GM21825 (cell line): ENCODE measurements at regions not wholly inside any gene's neighbourhood (a gene's known extent, or its start where the extent isn't known, plus 50 kb on each side); places are given as distances from the start of the nearest gene placed in this dataset.

ENCODE experiments used
- ATAC-seq: cut with Tn5 transposase; IDR thresholded peaks from one replicate; pipeline ENCODE4 v1.9.1; 2021; ENCODE audit warnings: mild to moderate bottlenecking, moderate library complexity; ENCODE audit not compliant: unreplicated experiment

DNA sequence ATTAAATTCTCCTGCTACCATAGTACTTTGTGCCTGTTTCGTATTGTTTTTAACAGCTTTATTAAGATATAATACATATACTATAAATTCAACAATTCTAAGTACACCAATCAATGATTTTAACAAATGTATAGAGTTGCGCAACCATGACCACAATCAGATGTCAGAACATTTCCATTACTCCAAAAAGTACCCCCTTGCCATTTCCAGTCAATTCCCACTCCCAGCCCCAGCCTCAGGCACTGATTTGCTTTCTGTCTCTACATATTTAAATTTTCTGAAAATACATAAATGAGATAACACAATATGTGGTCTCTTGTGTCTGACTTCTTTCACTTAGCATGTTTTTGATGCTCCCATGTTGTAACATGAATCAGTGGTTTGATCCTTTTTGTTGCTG lies 193.9 kb downstream of the FIGN start:
- ATAC-seq: no peak

DNA sequence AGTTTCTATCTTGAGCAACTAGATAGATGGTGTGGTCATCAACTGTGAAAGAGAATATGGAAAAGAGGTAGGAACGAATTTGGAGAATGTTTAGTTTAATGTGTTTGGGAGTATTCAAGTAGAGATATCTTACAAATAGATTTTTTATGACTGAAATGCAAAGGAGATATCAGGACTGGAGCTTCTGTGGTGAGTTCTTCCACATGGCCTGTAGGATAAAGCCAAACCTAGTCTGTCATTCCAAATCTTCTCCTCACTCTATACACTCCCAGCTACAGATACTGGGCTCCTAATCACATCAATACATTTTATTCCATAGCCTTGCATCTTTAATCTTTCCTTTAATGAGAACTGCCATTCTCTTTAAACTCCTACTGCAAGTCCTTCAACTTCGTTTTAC lies 194.3 kb downstream of the FIGN start:
- no peak for ATAC-seq

- no peak for ATAC-seq
These were observed 207.1 kb downstream of the FIGN start for GRCh38 chr2:163528640-163529217.

DNA sequence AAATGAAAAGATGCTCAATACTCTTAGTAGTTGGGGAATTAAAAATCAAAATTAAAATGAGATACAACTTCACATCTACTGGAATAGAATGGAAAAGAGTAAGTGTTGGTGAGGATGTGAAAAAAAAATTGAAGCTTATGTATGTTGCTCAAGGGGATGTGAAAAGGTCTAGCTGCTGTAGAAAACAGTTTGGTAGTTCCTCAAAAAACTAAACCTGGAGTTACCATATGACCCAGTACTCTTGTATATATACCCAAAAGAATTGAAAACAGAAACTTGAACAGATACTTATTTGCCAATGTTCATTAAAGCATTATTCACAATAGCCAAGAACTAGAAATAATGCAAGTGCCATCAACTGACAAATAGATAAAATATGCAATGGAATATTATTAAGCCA lies 208.4 kb downstream of the FIGN start:
- ATAC-seq: no peak

DNA sequence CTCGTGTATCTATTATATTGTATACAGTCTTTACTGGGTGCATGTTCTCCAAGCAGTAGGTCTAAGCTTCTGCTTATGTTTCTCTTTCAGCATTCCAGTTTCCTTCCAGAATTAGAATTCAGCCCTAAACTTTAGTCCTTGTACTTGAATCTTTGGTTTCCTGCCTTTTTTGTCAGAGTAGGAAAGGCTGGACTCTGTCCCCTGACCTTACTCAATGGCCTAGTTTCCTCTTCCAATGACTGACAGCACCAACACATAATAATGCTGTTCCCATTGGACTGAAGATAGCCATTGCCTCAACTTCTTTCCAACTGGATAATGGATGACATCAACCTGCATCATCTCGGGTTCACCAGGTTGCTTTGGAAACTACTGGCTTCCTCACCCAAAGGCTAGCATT lies 217.0 kb downstream of the FIGN start:
- ATAC-seq: no peak

DNA sequence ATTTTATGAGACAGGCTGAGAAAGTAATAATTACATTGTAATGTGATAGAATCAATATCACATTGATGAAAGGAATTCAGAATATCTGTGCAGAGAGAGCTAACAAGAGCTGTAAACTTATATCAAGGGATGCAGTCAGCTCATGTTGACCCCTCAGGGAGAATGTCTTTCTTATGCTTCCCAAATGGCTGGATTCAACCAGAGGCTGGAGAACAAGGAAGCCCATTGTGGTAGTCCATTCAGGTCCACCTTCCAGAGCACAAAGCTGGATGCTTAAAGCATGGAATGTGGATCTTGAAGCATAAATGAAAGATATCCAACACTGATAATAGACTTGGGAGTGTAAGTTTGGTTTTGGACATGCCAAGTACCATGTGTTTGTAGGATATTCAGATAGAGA lies 220.0 kb downstream of the FIGN start:
- no peak for ATAC-seq

DNA sequence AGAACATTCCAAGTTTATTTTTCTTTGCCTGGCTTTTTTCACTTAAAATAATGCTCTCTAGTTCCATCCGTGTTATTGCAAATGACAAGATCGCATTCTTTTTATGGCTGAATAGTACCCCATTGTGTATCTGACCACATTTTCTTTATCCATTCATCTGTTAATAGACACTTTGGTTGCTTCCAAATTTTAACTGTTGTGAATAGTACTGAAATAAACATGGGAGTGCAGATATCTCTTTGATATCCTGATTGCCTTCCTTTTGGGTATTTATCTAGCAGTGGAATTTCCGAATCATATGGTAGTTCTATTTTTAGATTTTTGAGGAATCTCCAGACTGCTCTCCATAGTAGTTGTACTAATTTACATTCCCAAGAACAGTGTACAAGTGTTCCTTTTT lies 230.5 kb downstream of the FIGN start:
- no peak for ATAC-seq

DNA sequence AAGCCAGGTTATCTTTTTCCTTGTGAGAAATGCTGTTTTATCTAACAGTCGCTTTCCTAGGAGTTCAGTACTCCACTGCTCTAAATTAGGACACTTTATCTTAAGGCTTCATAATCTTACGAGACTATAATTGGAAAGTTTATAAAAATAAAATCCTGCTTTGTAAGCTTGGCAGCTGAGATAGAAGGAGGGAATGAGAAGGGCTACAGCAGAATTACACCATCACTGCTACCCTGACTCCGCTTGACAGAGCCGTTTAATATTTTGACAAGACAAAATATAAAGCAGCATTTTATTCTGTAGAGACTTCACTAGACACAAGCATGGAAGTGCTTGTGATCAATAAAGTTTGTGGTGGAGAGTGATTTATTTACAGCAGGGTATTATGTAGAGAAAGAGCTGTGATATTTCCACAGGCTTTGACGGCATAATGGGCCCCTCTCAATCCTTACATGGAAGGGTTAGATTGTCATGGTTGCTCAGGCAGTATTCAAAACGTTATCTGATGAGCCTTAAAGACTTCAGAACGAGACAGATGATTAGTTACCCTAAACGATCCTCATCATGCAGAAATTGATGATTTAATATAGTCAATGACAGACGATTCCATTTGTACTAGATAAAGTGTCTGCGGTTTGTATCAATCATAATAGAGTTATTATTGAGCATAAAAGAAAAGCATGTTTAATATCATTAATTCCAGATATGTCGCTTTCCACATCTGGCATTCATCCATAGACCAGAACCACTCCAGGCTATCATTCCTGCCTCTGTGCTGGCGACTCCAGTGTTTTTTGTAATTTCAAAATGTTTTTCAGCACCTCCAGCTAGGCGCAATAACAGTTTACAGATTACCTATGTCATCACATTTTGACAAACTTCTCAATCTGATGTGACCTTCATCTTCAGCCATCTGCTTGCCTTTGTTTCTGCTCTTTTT lies 242.2 kb downstream of the FIGN start:
- no peak for ATAC-seq

DNA sequence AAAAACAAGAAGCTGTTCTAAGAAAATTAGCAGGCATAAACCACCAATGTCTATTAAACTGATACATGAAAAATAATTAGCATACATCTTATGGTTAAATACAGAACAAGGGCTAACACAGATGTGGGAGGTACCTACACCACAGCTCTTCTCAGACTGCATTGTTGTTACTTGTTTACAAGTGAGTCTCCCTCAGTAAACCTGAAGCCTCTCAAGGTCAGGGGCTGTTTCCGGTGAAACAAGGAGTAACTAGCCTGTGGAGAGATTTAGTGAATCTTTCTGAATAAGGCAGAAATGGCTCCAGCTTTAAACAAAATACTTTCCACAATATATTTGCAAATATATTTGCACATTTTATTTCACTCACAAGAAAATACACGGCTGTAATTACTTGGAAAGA lies 244.0 kb downstream of the FIGN start:
- ATAC-seq: no peak

- ATAC-seq: no peak
These were observed 245.5 kb downstream of the FIGN start for GRCh38 chr2:163490281-163490680.

DNA sequence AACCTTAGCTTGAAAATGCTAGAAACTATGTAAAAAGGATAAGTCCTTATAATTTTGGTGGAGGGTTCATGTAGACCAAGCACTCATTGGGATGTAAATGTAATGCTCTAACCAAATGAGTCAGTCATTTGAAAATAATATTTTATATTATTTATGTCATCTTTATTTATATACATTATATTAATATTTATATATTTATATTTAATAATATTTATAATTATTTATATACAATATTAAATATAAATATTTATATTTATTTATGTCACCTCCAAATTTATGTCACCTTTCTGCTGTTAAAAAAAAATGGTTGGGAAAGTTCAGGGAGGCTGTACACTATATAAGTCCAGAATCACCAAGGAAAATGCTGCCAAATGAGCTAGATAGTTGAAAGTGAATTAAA lies 254.3 kb downstream of the FIGN start:
- ATAC-seq: no peak

DNA sequence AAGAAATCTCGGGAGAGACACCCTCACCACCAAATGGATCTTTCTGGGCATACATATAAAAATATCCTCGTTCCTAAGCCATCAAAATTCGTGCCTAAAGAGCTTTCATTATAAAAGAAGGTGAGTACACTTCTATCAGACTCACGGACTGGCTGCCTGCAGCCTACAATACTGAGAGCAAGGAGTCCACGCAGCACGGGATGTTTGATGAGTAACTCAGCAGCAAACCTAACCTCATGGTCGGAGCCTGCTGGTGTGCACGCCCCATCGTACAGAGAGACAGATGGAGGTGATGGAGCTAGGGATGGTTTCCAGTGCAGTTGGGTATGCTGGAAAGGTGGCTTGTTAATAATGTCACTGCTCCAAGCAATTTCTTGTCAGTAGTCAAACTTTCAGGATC lies 256.2 kb downstream of the FIGN start:
- ATAC-seq: no peak

DNA sequence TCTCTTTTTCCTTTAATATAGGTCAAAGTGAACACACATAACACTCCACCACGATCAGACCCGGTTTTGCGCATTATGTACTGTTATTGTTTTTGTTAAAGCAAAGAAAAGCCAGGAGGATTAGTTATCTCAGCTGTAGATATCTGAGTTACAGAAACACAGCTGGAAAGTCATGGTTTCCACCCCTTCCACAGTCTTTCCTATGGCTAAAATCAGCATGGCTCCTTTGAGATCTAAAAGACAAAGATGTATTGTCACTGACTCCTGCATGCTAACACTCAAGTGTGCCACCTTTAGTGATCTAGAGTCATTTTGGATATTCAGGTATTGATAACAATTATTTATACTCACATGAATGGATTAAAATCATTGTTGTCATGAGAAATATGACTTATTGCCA lies 260.0 kb downstream of the FIGN start:
- ATAC-seq: no peak

DNA sequence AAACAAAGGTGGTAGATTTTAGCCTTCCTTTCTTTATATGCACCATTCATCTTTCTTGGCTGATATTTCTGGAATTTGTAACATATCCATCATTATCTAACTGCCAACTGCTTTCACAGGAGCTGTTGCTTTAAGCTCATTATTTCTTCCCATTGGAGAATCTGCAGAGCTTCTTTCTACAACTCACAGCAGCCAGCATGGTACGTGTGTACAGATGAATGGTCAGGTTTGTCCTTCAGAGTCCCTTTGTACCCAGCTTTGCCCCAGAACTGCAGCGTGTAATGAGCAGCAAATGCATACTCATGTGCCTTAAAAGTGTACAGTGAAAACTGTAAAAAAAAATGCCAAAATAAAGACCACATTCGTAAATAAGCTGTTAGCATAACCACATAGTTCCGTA lies 260.9 kb downstream of the FIGN start:
- ATAC-seq: no peak

GRCh38 chr2:163474319-163474744 lies 261.5 kb downstream of the FIGN start:
- no peak for ATAC-seq

GRCh38 chr2:163471947-163472346 lies 263.9 kb downstream of the FIGN start:
- ATAC-seq: no peak

DNA sequence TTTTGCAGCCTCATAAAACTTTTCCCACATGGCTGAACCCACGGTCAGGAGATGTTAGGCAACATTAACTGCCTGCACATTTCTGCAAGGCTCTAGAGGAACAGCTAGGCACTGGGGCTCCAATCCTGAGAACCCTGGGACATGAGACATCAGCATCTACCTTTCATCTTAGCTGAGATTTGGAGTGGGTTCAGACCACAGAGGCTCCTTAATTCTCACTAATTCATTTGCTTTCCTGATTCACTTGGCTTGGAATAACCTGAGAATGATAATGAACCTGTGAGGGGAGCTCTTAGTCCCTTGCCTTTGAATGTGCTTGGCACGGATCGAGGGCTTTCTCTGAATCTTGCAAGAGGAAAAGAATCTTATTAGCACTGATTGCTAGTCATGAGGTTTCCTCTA lies 266.2 kb downstream of the FIGN start:
- ATAC-seq: no peak

- no peak for ATAC-seq
These were observed 268.6 kb downstream of the FIGN start for GRCh38 chr2:163467251-163467630.

GRCh38 chr2:163466331-163467250 lies 269.2 kb downstream of the FIGN start:
- ATAC-seq: no peak

DNA sequence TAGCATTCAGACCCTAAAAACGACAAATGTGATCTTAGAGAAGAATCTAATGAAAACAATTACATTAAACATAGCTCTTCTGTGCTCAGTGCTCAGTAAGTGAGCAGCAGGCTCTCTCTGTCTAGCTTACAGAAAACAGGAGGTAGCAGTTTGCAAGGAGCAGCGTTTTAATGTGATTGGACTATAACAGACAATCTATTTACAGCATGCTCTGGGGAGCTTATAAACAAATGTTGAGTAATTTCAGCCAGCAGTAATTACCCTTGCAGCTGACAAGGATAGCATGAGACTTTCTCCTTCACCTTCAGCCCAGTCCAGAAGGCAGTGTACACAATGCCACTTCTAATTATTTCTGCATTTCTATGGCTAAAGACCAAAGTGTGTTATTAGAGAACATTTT lies 270.4 kb downstream of the FIGN start:
- ATAC-seq: no peak

DNA sequence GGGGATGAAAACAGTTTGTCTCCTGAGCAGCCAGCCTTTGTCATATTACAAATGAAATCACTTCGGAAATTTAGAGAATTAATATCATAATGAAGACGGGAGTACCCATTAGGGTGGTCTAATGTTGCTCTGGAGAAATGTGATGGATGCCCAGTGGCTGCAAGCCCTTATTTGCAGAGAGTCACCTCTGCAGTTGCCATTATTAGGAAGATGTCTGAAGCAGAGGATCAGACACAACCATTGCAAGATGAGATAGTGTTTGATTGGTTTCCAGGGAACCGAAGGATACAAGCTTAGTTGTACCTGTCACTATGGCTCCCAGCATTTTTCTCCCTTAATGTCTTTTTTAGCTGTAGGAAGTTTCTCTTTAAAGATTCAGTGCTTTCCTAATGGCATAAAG lies 272.4 kb downstream of the FIGN start:
- ATAC-seq: no peak

DNA sequence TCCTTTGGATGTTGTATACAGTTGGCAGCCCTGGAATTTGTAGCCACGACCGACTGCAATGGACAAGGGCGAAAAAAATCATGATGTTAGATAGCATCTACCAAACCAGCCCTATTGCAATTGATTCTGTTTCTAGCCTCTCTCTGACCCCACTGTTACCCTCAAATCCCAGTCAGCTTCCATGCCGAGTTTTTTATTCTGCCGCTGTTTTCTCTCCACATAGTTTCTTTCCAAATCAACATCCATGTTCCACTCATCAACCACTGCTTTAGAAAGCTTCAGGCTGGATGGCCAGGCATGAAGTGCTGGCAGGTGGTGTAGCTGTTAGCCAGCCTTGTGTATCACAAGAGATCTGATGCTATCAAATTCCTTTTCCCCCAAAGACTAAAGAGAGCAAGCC lies 272.8 kb downstream of the FIGN start:
- ATAC-seq: no peak
